ENCODE measurements at regions not wholly inside any gene's neighbourhood (a gene's known extent, or its start where the extent isn't known, plus 50 kb on each side); places are given as distances from the start of the nearest gene placed in this dataset.

DNA sequence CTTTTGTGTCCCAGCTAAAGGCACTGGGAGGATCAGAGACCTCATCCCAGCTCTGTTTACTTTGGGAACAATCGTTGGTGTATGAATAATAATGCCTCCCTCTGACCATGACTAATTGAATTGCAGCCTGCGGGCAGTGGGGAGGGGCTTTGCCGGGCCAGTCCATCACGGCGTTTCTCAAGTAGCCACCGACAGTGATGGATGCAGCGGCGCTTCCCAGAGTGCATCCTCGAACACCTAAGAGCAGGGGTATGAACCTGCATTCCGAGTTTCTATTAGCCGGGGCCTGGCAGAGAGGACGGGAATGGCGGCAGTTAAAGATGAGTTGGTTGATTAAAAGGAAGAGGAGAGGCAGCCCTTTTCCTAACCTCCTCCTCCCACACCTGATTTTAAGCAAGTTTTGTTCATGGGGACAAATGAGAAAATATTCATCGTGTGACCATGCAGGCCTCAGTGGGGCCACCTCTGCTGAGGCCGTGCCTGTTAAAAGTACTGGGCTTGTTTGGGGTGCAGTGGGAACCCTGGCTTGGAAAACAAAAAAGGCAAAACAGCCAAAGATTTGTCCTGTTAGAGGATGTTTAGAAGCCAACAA lies 154.1 kb downstream of the FOXA2 start:
- no peak for DNase-seq

- DNase-seq = no peak
Observed at GRCh38 chr20:22429175-22430153, 154.9 kb downstream of the FOXA2 start.

GRCh38 chr20:22428051-22428450 lies 156.3 kb downstream of the FOXA2 start:
- no peak for DNase-seq

DNA sequence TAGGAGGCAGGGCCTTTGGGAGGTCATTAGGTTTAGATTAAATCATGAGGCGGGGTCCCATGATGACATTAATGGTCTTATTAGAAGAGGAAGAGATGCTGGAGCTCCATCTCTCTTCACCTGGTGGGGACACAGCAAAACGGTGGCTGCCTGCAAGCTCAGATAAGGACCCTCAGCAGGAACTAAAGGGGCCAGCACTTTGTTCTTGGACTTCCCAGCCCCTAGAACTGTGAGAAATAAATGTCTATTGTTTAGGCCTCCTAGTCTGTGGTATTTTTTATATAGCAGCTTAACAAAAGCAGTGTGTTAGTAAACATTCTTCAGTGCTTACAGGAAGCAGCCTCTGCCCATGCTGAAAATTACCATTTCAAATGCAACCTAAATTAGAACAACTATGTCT lies 157.6 kb downstream of the FOXA2 start:
- DNase-seq = no peak

DNA sequence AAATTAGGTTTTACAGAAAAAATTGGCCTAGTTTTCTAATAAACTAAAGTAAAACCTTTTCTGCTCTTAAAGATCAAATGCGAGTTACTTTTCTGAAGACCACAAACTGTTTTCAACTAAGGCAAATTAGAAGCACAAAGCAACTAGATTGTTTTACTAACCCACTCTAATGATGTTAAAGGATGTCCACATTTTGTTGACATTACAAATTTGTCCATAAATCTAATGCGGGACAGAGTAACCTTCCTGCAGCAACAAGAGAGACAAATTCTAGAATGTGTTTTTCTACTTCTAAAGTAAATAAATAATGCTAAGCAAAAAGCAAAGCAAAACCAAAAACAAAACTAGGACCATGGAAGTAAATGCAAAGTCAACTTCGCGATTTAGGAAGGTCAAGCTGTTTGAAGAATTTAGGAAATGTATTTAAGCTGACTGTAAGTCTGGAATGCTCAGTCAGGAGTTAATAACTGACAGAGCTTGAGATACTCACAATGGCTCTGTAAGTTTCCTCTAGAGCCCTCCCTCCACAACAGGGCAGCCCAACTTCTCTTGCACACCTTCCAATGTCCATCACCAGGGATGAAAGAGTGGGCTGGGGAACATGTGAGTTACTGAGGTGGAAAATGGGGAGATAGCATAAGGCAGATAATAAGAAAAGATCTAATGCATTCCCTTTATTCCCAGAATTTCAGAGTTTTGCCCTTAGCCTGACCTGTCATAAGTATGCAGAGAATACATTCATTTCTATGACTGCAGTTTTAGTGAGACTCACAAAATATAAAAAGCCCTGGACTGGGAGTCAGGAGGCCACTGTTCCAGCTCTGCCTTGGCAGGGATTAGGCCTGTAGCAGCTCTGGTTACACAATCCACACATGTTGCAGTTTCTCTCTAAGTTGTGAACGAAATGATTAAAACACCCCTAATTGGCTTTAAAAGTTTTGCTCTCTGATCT lies 158.8 kb downstream of the FOXA2 start:
- no peak for DNase-seq

- DNase-seq = no peak
Observed at GRCh38 chr20:22423190-22423832, 161.1 kb downstream of the FOXA2 start.

GRCh38 chr20:22420116-22420598 lies 164.2 kb downstream of the FOXA2 start:
- DNase-seq = no peak

GRCh38 chr20:22418738-22419137 lies 165.6 kb downstream of the FOXA2 start:
- DNase-seq = no peak

DNA sequence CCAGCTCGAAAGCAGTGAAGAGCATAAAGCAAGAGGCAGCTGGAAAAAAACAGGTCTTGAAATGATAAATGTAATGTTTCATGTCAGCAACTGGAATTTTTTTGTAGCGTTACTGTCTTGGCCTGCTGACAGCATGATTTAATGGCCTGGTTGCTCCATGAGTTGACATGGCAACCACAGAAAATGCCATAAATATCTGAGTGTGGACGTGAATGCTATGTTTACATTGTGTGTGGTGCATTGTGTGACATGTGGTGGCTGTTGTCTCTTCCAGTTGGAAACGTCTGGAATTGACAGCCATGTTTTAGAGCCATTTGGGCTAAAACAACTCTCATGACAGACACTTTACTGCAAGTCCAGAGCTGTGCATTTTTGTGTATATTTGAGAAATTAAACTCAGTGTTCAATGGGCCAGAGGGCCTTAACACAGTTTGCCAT lies 170.0 kb downstream of the FOXA2 start:
- DNase-seq = no peak

- DNase-seq = no peak
Observed at GRCh38 chr20:22412977-22413868, 171.1 kb downstream of the FOXA2 start.

DNA sequence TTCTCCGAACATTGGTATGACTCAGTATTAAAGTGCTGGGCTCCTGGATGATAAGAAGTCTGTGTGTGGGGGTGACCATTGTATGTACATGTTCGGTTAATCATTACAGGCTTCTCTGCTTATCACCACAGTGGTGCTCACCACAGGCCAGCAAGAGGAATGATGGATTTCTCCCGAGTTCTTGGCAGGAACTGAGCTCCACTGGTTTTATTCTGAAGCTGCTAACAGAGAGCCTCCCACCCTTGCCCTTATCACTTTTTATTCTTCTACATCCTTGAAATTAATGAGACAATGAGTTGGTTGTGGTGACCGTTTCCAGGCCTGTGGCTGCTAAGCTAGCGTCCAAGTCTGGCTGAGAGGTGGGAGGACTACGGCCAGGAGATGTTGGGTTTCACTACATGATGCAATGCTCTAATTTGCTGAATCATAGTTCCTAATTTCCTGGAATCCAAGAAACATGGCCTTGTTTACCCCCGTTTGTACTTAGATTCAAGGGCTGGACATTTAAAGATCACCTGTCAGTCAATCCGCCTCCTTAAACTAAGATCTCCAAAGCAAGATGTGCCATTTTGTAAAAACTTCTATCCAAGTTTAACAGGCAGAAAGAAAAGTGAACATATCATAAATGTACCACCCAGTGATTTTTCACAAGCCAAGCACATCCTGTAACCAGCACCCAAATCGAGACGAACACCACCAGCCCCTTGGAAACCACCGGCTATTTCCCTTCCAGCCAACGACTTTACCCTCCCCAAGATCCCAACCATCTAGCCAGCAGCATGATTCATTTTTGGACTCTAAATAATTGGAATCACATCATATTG lies 172.5 kb downstream of the FOXA2 start:
- DNase-seq = no peak

GRCh38 chr20:22411286-22411626 lies 173.1 kb downstream of the FOXA2 start:
- DNase-seq = no peak

GRCh38 chr20:22410556-22411130 lies 173.7 kb downstream of the FOXA2 start:
- DNase-seq = no peak

- DNase-seq = no peak
Observed at GRCh38 chr20:22408521-22409402, 175.6 kb downstream of the FOXA2 start.

- DNase-seq = no peak
Observed at GRCh38 chr20:22407237-22408193, 176.9 kb downstream of the FOXA2 start.

DNA sequence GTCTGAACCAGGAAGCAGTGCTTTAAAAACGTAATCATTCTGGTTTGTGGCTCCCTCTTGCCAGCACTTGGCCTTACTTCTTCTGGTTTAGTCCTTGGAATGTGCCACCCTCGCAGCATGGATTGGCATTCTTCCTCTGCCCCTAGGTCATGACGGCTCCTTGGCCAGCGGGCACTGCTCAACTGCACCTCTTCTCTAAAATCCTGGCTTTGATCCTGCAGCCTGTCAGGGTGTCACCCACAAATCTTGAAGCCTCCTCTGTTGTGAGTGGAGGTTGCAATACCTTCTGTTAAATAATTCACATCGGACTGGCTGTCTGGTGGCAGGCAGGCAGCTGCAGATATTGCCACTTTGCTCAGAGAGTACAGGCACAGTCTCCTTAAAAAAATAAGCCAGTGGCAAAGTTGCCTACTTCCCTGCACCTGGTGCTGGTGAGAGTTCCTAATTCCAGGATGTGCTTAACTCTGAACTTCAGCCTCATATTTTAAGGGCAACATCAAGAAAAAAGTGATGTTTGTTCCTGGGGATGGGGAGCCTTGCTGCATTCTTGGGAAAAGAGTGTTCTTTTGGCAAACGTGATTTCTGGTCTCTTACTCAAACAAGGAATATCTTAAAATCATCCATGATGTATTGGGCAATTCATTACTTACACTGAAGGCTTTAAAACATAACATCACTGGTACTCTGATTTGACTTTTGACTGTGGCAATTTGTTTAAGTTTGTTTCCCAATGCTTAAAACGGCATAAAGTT lies 179.8 kb downstream of the FOXA2 start:
- no peak for DNase-seq
